Lower lobe of right lung (tissue), 2 donors: ENCODE measurements at regions not wholly inside any gene's neighbourhood (a gene's known extent, or its start where the extent isn't known, plus 50 kb on each side); places are given as distances from the start of the nearest gene placed in this dataset.

Experiments
- ATAC-seq, 2 donors: fragments of 200-7000 bp; cut with Tn5 transposase; one replicate each; pipeline ENCODE4 v1.9.1; 2020 to 2022; ENCODE audit warnings: mild to moderate bottlenecking in 2 of 2, moderate library complexity in 2 of 2
- DNase-seq: peaks from one replicate; pipeline ENCODE4 v3.0.0-alpha.2; 2020
- H3K27ac ChIP-seq: fragments of 200-600 bp; one replicate; pipeline ENCODE4 v1.8.0; 2022
- H3K27me3 ChIP-seq: fragments of 200-600 bp; one replicate; pipeline ENCODE4 v1.8.0; 2022; ENCODE audit warnings: low read depth
- H3K36me3 ChIP-seq: fragments of 200-600 bp; one replicate; pipeline ENCODE4 v1.8.0; 2022; ENCODE audit warnings: mild to moderate bottlenecking
- H3K4me1 ChIP-seq: fragments of 200-600 bp; one replicate; pipeline ENCODE4 v1.8.0; 2022
- H3K4me3 ChIP-seq: fragments of 200-600 bp; one replicate; pipeline ENCODE4 v1.8.0; 2022; ENCODE audit warnings: mild to moderate bottlenecking
- H3K9me3 ChIP-seq: fragments of 200-600 bp; one replicate; pipeline ENCODE4 v1.8.0; 2022
- CTCF ChIP-seq: fragments of 200-600 bp; IDR thresholded peaks from one replicate; pipeline ENCODE4 v1.8.0; 2022; ENCODE audit warnings: antibody characterized with exemption, mild to moderate bottlenecking
- intact Hi-C: fragments of 100-400 bp; cut with DNase I; formaldehyde crosslinking; loops from one replicate; pipeline ENCODE4 v1.11.0; 2022
- donor health status: DM: no; HTN: yes; CAD: no; lungs with severe emphysema.

GRCh38 chr20:50428097-50428828 is 81.9 kb upstream of the PTPN1 start:
- peaks cover 33% of the 10 kb centered on the region for H3K4me1 ChIP-seq
- H3K27me3 ChIP-seq = no peaks in the 10 kb centered on the region
- DNase-seq (no peak), ATAC-seq (no peak)
- H3K9me3 ChIP-seq = no peaks in the 10 kb centered on the region
- no peak overlapping the region for H3K4me3 ChIP-seq
- no peak for TF ChIP-seq CTCF
- H3K27ac ChIP-seq = no peak overlapping the region
- intact Hi-C loops = no loop called here
- no peaks in the 10 kb centered on the region for H3K36me3 ChIP-seq

- H3K27me3 ChIP-seq = no peaks in the 10 kb centered on the region
- H3K4me3 ChIP-seq = no peak overlapping the region
- no peak overlapping the region for H3K27ac ChIP-seq
- peaks cover 25% of the 10 kb centered on the region for H3K4me1 ChIP-seq
- no peak for TF ChIP-seq CTCF
- DNase-seq = no peak
- ATAC-seq = no peak
- H3K9me3 ChIP-seq = no peaks in the 10 kb centered on the region
- H3K36me3 ChIP-seq = no peaks in the 10 kb centered on the region
- intact Hi-C loops = no loop called here
Observed at GRCh38 chr20:50429412-50429811, 80.8 kb upstream of the PTPN1 start.

GRCh38 chr20:50431066-50431450 is 79.1 kb upstream of the PTPN1 start:
- DNase-seq (no peak), ATAC-seq (no peak)
- intact Hi-C loops = no loop called here

GRCh38 chr20:50433001-50433761 is 77.0 kb upstream of the PTPN1 start:
- intact Hi-C loops = no loop called here
- no peaks in the 10 kb centered on the region for H3K9me3 ChIP-seq
- no peaks in the 10 kb centered on the region for H3K36me3 ChIP-seq
- no peak for TF ChIP-seq CTCF
- ATAC-seq = no peak
- H3K27me3 ChIP-seq = no peaks in the 10 kb centered on the region
- DNase-seq = no peak
- H3K27ac ChIP-seq = no peak overlapping the region
- H3K4me3 ChIP-seq = no peak overlapping the region
- peaks cover 8% of the 10 kb centered on the region for H3K4me1 ChIP-seq

More at GRCh38 chr20:50431066-50431450, 79.1 kb upstream of the PTPN1 start:
- no peak overlapping the region for H3K27ac ChIP-seq
- peaks cover 25% of the 10 kb centered on the region for H3K4me1 ChIP-seq
- no peak overlapping the region for H3K4me3 ChIP-seq
- no peaks in the 10 kb centered on the region for H3K27me3 ChIP-seq
- no peaks in the 10 kb centered on the region for H3K9me3 ChIP-seq
- TF ChIP-seq CTCF = no peak
- H3K36me3 ChIP-seq = no peaks in the 10 kb centered on the region

- no peaks in the 10 kb centered on the region for H3K27me3 ChIP-seq
- no peak for TF ChIP-seq CTCF
- no peaks in the 10 kb centered on the region for H3K9me3 ChIP-seq
- H3K27ac ChIP-seq = no peak overlapping the region
- H3K4me1 ChIP-seq = peaks cover 5% of the 10 kb centered on the region
- DNase-seq (no peak), ATAC-seq (no peak)
- intact Hi-C loops = no loop called here
- no peak overlapping the region for H3K4me3 ChIP-seq
- H3K36me3 ChIP-seq = no peaks in the 10 kb centered on the region
Observed at GRCh38 chr20:50434321-50434652, 75.9 kb upstream of the PTPN1 start.
